ENCODE measurements at regions not wholly inside any gene's neighbourhood (a gene's known extent, or its start where the extent isn't known, plus 50 kb on each side); places are given as distances from the start of the nearest gene placed in this dataset.

- H3K4me3 Mint-ChIP-seq = no peak overlapping the region
- DNase-seq (ENCODE audit: low spot score) = no peak
- H3K27ac ChIP-seq = no peak overlapping the region
- H3K4me1 ChIP-seq = peaks cover 40% of the 10 kb centered on the region
- no peak overlapping the region for H3K9ac ChIP-seq
- peaks cover 3% of the 10 kb centered on the region for H3K27me3 Mint-ChIP-seq (ENCODE audit: insufficient read depth, low read depth)
- peaks cover 63% of the 10 kb centered on the region for H3K4me1 Mint-ChIP-seq
- no peaks in the 10 kb centered on the region for H3K79me2 ChIP-seq (ENCODE audit: low read depth)
- H3K9me3 ChIP-seq (ENCODE audit: low read depth) = no peaks in the 10 kb centered on the region
- H3K27ac Mint-ChIP-seq = peak overlapping the region; percentile 93
- H3K9me3 Mint-ChIP-seq = peaks cover 5% of the 10 kb centered on the region
- H4K20me1 ChIP-seq (ENCODE audit: low read depth) = no peaks in the 10 kb centered on the region
- H3F3A ChIP-seq (ENCODE audit: low read depth) = peaks cover 14% of the 10 kb centered on the region
- no peaks in the 10 kb centered on the region for H3K36me3 Mint-ChIP-seq
- peak overlapping the region; percentile 7 for H2AFZ ChIP-seq (replicated peaks)
- no peaks in the 10 kb centered on the region for H3K27me3 ChIP-seq
- no peak overlapping the region for H3K4me3 ChIP-seq
- no peaks in the 10 kb centered on the region for H3K36me3 ChIP-seq
- TF ChIP-seq EZH2phosphoT487 (IDR thresholded peaks at IDR 0.05) (no peak), EZH2 (IDR thresholded peaks at IDR 0.05) (no peak), CTCF (IDR thresholded peaks at IDR 0.05) (no peak)
- no peak overlapping the region for H3K4me2 ChIP-seq
These were observed 74.7 kb upstream of the CITED2 start for GRCh38 chr6:139448998-139449610.

GRCh38 chr6:139448051-139448649, 73.7 kb upstream of the CITED2 start:
- Mint-ChIP-seq H3K4me3 (no peak overlapping the region), H3K9me3 (peaks cover 3% of the 10 kb centered on the region), H3K27ac (peak overlapping the region; percentile 78), H3K27me3 (ENCODE audit: insufficient read depth, low read depth) (peaks cover 3% of the 10 kb centered on the region), H3K36me3 (no peaks in the 10 kb centered on the region), H3K4me1 (peaks cover 66% of the 10 kb centered on the region)
- no peak overlapping the region for H3K4me2 ChIP-seq
- H3K27me3 ChIP-seq = no peaks in the 10 kb centered on the region
- peaks cover 14% of the 10 kb centered on the region for H3F3A ChIP-seq (ENCODE audit: low read depth)
- no peaks in the 10 kb centered on the region for H4K20me1 ChIP-seq (ENCODE audit: low read depth)
- TF ChIP-seq EZH2 (IDR thresholded peaks at IDR 0.05) = no peak
- no peak for TF ChIP-seq EZH2phosphoT487 (IDR thresholded peaks at IDR 0.05)
- TF ChIP-seq CTCF (IDR thresholded peaks at IDR 0.05) = no peak
- no peak overlapping the region for H2AFZ ChIP-seq (replicated peaks)
- peaks cover 40% of the 10 kb centered on the region for H3K4me1 ChIP-seq
- H3K4me3 ChIP-seq = no peak overlapping the region
- no peaks in the 10 kb centered on the region for H3K9me3 ChIP-seq (ENCODE audit: low read depth)
- H3K9ac ChIP-seq = no peak overlapping the region
- no peak for DNase-seq (ENCODE audit: low spot score)
- no peaks in the 10 kb centered on the region for H3K36me3 ChIP-seq
- no peaks in the 10 kb centered on the region for H3K79me2 ChIP-seq (ENCODE audit: low read depth)
- H3K27ac ChIP-seq = no peak overlapping the region

GRCh38 chr6:139447656-139447975, 73.2 kb upstream of the CITED2 start:
- no peak for DNase-seq (ENCODE audit: low spot score)
- H3K4me3 Mint-ChIP-seq = peak overlapping the region; percentile 3
- H3K4me2 ChIP-seq = peak overlapping the region; percentile 2
- no peaks in the 10 kb centered on the region for H3K36me3 Mint-ChIP-seq
- H4K20me1 ChIP-seq (ENCODE audit: low read depth) = no peaks in the 10 kb centered on the region
- peaks cover 3% of the 10 kb centered on the region for H3K9me3 Mint-ChIP-seq
- TF ChIP-seq EZH2phosphoT487 (IDR thresholded peaks at IDR 0.05) (no peak), CTCF (IDR thresholded peaks at IDR 0.05) (no peak), EZH2 (IDR thresholded peaks at IDR 0.05) (no peak)
- no peaks in the 10 kb centered on the region for H3K36me3 ChIP-seq
- H3K27ac ChIP-seq = no peak overlapping the region
- no peaks in the 10 kb centered on the region for H3K9me3 ChIP-seq (ENCODE audit: low read depth)
- no peak overlapping the region for H3K4me3 ChIP-seq
- H3K9ac ChIP-seq = no peak overlapping the region
- H3K27me3 Mint-ChIP-seq (ENCODE audit: insufficient read depth, low read depth) = peaks cover 3% of the 10 kb centered on the region
- H2AFZ ChIP-seq (replicated peaks) = no peak overlapping the region
- H3K79me2 ChIP-seq (ENCODE audit: low read depth) = no peaks in the 10 kb centered on the region
- H3K27me3 ChIP-seq = no peaks in the 10 kb centered on the region
- H3F3A ChIP-seq (ENCODE audit: low read depth) = peaks cover 14% of the 10 kb centered on the region
- peaks cover 65% of the 10 kb centered on the region for H3K4me1 Mint-ChIP-seq
- H3K4me1 ChIP-seq = peaks cover 38% of the 10 kb centered on the region
- peak overlapping the region; percentile 78 for H3K27ac Mint-ChIP-seq
